Lower lobe of right lung (tissue), 2 donors: ENCODE measurements at regions not wholly inside any gene's neighbourhood (a gene's known extent, or its start where the extent isn't known, plus 50 kb on each side); places are given as distances from the start of the nearest gene placed in this dataset.

Source experiments
- ATAC-seq, 2 donors: fragments of 200-7000 bp; cut with Tn5 transposase; one replicate each; pipeline ENCODE4 v1.9.1; 2020 to 2022; ENCODE audit warnings: mild to moderate bottlenecking in 2 of 2, moderate library complexity in 2 of 2
- DNase-seq: peaks from one replicate; pipeline ENCODE4 v3.0.0-alpha.2; 2020
- H3K27ac ChIP-seq: fragments of 200-600 bp; one replicate; pipeline ENCODE4 v1.8.0; 2022
- H3K27me3 ChIP-seq: fragments of 200-600 bp; one replicate; pipeline ENCODE4 v1.8.0; 2022; ENCODE audit warnings: low read depth
- H3K36me3 ChIP-seq: fragments of 200-600 bp; one replicate; pipeline ENCODE4 v1.8.0; 2022; ENCODE audit warnings: mild to moderate bottlenecking
- H3K4me1 ChIP-seq: fragments of 200-600 bp; one replicate; pipeline ENCODE4 v1.8.0; 2022
- H3K4me3 ChIP-seq: fragments of 200-600 bp; one replicate; pipeline ENCODE4 v1.8.0; 2022; ENCODE audit warnings: mild to moderate bottlenecking
- H3K9me3 ChIP-seq: fragments of 200-600 bp; one replicate; pipeline ENCODE4 v1.8.0; 2022
- intact Hi-C: fragments of 100-400 bp; cut with DNase I; formaldehyde crosslinking; loops from one replicate; pipeline ENCODE4 v1.11.0; 2022
- TF ChIP-seq, protein P1 (sequence below): fragments of 200-600 bp; IDR thresholded peaks from one replicate; pipeline ENCODE4 v1.8.0; 2022; ENCODE audit warnings: antibody characterized with exemption, mild to moderate bottlenecking
- donor health status: DM: no; HTN: yes; CAD: no; lungs with severe emphysema.

DNA sequence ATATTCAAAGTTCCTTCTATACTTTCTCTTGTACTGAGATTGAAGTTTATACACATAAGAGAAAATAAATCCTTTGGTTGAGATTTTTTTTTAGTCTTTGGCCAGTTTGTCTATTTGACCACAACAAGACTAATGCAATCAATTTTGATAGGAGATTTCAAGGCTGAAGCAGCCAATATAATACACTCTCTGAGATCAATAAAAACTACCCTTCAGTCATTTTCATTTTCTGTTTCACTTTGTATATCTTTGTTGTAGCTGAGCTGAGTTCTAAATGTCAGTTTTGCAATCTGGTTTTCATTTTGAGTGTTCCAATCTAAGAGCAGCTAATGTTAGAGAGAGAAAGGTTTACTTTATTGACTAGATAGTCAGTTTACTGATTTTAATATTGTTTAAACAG is 623.8 kb upstream of the ROBO1 start:
- DNase-seq (no peak), ATAC-seq (no peak)
- TF ChIP-seq, protein P1, sequence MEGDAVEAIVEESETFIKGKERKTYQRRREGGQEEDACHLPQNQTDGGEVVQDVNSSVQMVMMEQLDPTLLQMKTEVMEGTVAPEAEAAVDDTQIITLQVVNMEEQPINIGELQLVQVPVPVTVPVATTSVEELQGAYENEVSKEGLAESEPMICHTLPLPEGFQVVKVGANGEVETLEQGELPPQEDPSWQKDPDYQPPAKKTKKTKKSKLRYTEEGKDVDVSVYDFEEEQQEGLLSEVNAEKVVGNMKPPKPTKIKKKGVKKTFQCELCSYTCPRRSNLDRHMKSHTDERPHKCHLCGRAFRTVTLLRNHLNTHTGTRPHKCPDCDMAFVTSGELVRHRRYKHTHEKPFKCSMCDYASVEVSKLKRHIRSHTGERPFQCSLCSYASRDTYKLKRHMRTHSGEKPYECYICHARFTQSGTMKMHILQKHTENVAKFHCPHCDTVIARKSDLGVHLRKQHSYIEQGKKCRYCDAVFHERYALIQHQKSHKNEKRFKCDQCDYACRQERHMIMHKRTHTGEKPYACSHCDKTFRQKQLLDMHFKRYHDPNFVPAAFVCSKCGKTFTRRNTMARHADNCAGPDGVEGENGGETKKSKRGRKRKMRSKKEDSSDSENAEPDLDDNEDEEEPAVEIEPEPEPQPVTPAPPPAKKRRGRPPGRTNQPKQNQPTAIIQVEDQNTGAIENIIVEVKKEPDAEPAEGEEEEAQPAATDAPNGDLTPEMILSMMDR, result no peak
- Histone ChIP-seq H3K36me3 (no peaks in the 10 kb centered on the region), H3K4me3 (no peak overlapping the region), H3K27ac (no peak overlapping the region), H3K27me3 (no peaks in the 10 kb centered on the region), H3K9me3 (no peaks in the 10 kb centered on the region), H3K4me1 (no peaks in the 10 kb centered on the region)
- intact Hi-C loops, result no loop called here

- intact Hi-C loops, result no loop called here
- H3K4me1 ChIP-seq, result no peaks in the 10 kb centered on the region
- H3K4me3 ChIP-seq, result no peak overlapping the region
- no peaks in the 10 kb centered on the region for H3K36me3 ChIP-seq
- ATAC-seq, result no peak
- TF ChIP-seq, protein P1, result no peak
- H3K27me3 ChIP-seq, result no peaks in the 10 kb centered on the region
- no peaks in the 10 kb centered on the region for H3K9me3 ChIP-seq
- DNase-seq, result no peak
- no peak overlapping the region for H3K27ac ChIP-seq
Observed at GRCh38 chr3:80384811-80385210, 617.0 kb upstream of the ROBO1 start.

DNA sequence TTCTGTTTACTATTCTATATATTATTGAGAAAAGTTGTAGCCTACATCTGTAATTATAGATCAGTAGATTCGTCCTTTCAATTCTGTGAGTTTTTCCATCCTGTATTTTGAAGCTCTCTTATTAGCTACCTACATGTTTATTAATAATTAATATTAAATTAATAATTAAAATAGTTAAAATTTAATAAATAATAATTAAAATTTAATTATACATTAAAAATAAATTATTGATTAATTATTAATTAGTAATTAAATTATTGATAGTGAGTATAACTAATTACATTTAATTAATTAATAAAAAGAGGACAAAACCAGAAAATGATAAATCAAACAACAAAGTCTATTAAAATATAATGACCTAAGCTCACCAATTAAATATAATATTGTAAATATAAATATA is 606.6 kb upstream of the ROBO1 start:
- H3K4me3 ChIP-seq, result no peak overlapping the region
- no peaks in the 10 kb centered on the region for H3K36me3 ChIP-seq
- H3K27me3 ChIP-seq, result no peaks in the 10 kb centered on the region
- no peak for ATAC-seq
- intact Hi-C loops, result no loop called here
- DNase-seq, result no peak
- no peak overlapping the region for H3K27ac ChIP-seq
- TF ChIP-seq, protein P1, result no peak
- no peaks in the 10 kb centered on the region for H3K4me1 ChIP-seq
- no peaks in the 10 kb centered on the region for H3K9me3 ChIP-seq

GRCh38 chr3:80368616-80369015 is 600.8 kb upstream of the ROBO1 start:
- no peaks in the 10 kb centered on the region for H3K27me3 ChIP-seq
- H3K4me1 ChIP-seq, result no peaks in the 10 kb centered on the region
- intact Hi-C loops, result no loop called here
- H3K36me3 ChIP-seq, result no peaks in the 10 kb centered on the region
- ATAC-seq, result no peak
- DNase-seq, result no peak
- no peaks in the 10 kb centered on the region for H3K9me3 ChIP-seq
- TF ChIP-seq, protein P1, result no peak
- no peak overlapping the region for H3K27ac ChIP-seq
- H3K4me3 ChIP-seq, result no peak overlapping the region

DNA sequence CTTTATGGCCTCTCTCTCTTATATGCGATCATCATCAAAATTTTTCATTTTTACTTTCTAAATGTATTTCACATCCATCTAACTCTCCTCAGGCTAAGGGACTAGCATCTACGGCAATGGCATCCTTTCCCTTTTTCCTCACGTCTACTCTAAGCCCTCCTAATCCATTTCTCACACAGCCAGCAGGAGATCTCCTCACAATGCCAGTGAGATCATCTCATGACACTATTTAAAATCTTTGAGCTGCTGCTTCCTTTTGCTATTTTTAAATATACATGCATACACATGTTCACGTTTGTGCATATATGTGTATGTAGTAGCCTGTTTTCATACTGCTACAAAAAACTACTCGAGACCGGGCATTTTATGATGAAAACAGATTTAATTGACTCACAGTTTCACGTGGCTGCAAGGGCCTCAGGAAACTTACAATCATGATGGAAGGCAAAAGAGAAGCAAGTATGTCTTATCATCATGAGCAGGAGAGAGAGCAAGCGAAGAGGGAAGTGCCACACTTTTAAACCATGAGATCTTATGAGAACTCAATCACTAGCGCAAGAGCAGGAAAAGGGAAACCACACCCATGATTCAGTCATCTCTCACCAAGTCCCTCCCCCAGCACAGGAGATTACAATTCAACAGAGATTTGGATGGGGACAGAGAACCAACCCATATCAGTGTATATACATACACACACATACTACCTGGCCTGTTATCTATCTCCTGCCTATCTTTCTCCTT is 599.2 kb upstream of the ROBO1 start:
- DNase-seq, result no peak
- intact Hi-C loops, result no loop called here
- Histone ChIP-seq H3K27ac (no peak overlapping the region), H3K4me1 (no peaks in the 10 kb centered on the region), H3K27me3 (no peaks in the 10 kb centered on the region), H3K9me3 (no peaks in the 10 kb centered on the region), H3K4me3 (no peak overlapping the region), H3K36me3 (no peaks in the 10 kb centered on the region)
- TF ChIP-seq, protein P1, result no peak
- ATAC-seq, result no peak
